Chondrocyte (in vitro differentiated cells): ENCODE measurements at regions not wholly inside any gene's neighbourhood (a gene's known extent, or its start where the extent isn't known, plus 50 kb on each side); places are given as distances from the start of the nearest gene placed in this dataset.
"Not testable (repeated sequence)": the region's sequence is repeated elsewhere in the genome, so short reads cannot be mapped to it uniquely, and the experiment has no call there.

Experiments used
- DNase-seq: peaks from one replicate; pipeline ENCODE4 v3.0.0; 2021; ENCODE audit warnings: mixed read lengths, low spot score
- H3K27ac Mint-ChIP-seq: one replicate; pipeline ENCODE4 v1.8.0; 2021; ENCODE audit warnings: mild to moderate bottlenecking, moderate library complexity, mixed read lengths; ENCODE audit not compliant: unreplicated experiment
- H3K27me3 Mint-ChIP-seq: 2 replicates; pipeline ENCODE4 v1.8.0; 2021; ENCODE audit warnings: low read depth, mixed read lengths
- H3K36me3 Mint-ChIP-seq: 2 replicates; pipeline ENCODE4 v1.8.0; 2021; ENCODE audit warnings: low read depth, mixed read lengths
- H3K4me1 Mint-ChIP-seq: 2 replicates; pipeline ENCODE4 v1.8.0; 2021; ENCODE audit warnings: low read depth, mild to moderate bottlenecking, mixed read lengths
- H3K4me3 Mint-ChIP-seq: one replicate; pipeline ENCODE4 v1.8.0; 2021; ENCODE audit warnings: mild to moderate bottlenecking, moderate library complexity, mixed read lengths; ENCODE audit not compliant: unreplicated experiment
- H3K9me3 Mint-ChIP-seq: 2 replicates; pipeline ENCODE4 v1.8.0; 2021; ENCODE audit warnings: low read depth, mixed read lengths
- TF ChIP-seq, protein P1 (sequence below): fragments of 200-600 bp; sonication (generic); IDR thresholded peaks from 2 replicates; pipeline ENCODE4 v1.5.0; 2021; ENCODE audit warnings: antibody characterized with exemption, mild to moderate bottlenecking, moderate library complexity

- Mint-ChIP-seq H3K4me1 (no peaks in the 10 kb centered on the region), H3K36me3 (no peaks in the 10 kb centered on the region), H3K27me3 (no peaks in the 10 kb centered on the region), H3K9me3 (no peaks in the 10 kb centered on the region), H3K27ac (no peak overlapping the region), H3K4me3 (no peak overlapping the region)
- no peak for DNase-seq
- TF ChIP-seq, protein P1, sequence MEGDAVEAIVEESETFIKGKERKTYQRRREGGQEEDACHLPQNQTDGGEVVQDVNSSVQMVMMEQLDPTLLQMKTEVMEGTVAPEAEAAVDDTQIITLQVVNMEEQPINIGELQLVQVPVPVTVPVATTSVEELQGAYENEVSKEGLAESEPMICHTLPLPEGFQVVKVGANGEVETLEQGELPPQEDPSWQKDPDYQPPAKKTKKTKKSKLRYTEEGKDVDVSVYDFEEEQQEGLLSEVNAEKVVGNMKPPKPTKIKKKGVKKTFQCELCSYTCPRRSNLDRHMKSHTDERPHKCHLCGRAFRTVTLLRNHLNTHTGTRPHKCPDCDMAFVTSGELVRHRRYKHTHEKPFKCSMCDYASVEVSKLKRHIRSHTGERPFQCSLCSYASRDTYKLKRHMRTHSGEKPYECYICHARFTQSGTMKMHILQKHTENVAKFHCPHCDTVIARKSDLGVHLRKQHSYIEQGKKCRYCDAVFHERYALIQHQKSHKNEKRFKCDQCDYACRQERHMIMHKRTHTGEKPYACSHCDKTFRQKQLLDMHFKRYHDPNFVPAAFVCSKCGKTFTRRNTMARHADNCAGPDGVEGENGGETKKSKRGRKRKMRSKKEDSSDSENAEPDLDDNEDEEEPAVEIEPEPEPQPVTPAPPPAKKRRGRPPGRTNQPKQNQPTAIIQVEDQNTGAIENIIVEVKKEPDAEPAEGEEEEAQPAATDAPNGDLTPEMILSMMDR, result no peak
Observed at GRCh38 chr3:166630190-166630589, 749.9 kb downstream of the ZBBX start.

- Mint-ChIP-seq H3K4me1 (no peaks in the 10 kb centered on the region), H3K27ac (no peak overlapping the region), H3K27me3 (no peaks in the 10 kb centered on the region), H3K9me3 (peaks cover 8% of the 10 kb centered on the region), H3K4me3 (no peak overlapping the region), H3K36me3 (no peaks in the 10 kb centered on the region)
- peak; percentile 22 for DNase-seq
- TF ChIP-seq, protein P1, result no peak
Observed at GRCh38 chr3:166613365-166613764, 766.7 kb downstream of the ZBBX start.

DNA sequence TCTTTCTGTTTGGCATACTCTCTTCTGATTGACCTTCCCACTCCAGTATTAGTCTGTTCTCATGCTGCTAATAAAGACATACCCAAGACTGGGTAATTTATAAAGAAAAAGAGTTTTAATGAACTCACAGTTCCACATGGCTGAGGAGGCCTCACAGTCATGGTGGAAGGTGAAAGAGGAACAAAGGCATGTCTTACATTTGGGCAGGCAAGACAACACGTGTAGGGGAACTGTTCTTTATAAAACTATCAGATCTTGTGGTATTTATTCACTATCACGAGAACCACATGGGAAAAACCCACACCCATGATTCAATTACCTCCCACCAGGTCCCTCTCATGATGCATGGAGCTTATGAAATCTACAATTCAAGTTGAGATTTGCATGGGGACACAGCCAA lies 767.3 kb downstream of the ZBBX start:
- H3K4me1 Mint-ChIP-seq, H3K9me3 Mint-ChIP-seq, H3K4me3 Mint-ChIP-seq, H3K27ac Mint-ChIP-seq, H3K27me3 Mint-ChIP-seq, DNase-seq, H3K36me3 Mint-ChIP-seq: not testable (repeated sequence)

- no peaks in the 10 kb centered on the region for H3K4me1 Mint-ChIP-seq
- no peaks in the 10 kb centered on the region for H3K36me3 Mint-ChIP-seq
- H3K9me3 Mint-ChIP-seq, result no peaks in the 10 kb centered on the region
- DNase-seq, result no peak
- no peak overlapping the region for H3K27ac Mint-ChIP-seq
- TF ChIP-seq, protein P1, result no peak
- no peak overlapping the region for H3K4me3 Mint-ChIP-seq
- peaks cover 5% of the 10 kb centered on the region for H3K27me3 Mint-ChIP-seq
Observed at GRCh38 chr3:166607933-166608521, 770.8 kb upstream of the BCHE start.

DNA sequence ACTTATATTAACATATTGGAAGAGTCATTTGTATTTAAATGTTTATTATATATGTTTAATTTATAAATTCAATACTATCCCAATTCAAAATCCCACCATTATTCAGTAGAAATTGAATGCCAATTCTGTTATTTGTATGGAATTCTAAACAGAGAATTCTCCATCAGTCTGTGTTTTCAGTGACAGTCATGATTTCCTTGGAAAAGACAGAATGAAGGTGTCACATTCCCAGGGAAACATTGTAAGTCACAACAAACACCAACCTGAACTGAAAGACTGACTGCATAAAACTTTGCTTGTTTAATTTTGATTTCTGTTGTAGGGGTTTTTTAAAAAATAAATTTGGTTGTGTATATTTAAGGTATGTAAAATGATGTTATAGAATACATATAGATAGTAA lies 769.8 kb upstream of the BCHE start:
- H3K27me3 Mint-ChIP-seq, result peaks cover 6% of the 10 kb centered on the region
- H3K27ac Mint-ChIP-seq, result no peak overlapping the region
- DNase-seq, result no peak
- H3K36me3 Mint-ChIP-seq, result no peaks in the 10 kb centered on the region
- H3K4me1 Mint-ChIP-seq, result no peaks in the 10 kb centered on the region
- no peaks in the 10 kb centered on the region for H3K9me3 Mint-ChIP-seq
- TF ChIP-seq, protein P1, result no peak
- H3K4me3 Mint-ChIP-seq, result no peak overlapping the region

- TF ChIP-seq, protein P1, result no peak
- H3K4me1 Mint-ChIP-seq, result no peaks in the 10 kb centered on the region
- H3K4me3 Mint-ChIP-seq, result no peak overlapping the region
- no peaks in the 10 kb centered on the region for H3K36me3 Mint-ChIP-seq
- DNase-seq, result no peak
- no peak overlapping the region for H3K27ac Mint-ChIP-seq
- H3K27me3 Mint-ChIP-seq, result no peaks in the 10 kb centered on the region
- H3K9me3 Mint-ChIP-seq, result peaks cover 3% of the 10 kb centered on the region
Observed at GRCh38 chr3:166593776-166594175, 756.6 kb upstream of the BCHE start.
